HEK293 (cell line): ENCODE measurements at regions not wholly inside any gene's neighbourhood (a gene's known extent, or its start where the extent isn't known, plus 50 kb on each side); places are given as distances from the start of the nearest gene placed in this dataset.

Source experiments
- CTCF ChIA-PET: fragments of 350-600 bp; formaldehyde crosslinking; extraction: SDS; loops from one replicate; lab custom pipeline; 2021; ENCODE audit warnings: antibody characterized with exemption; lab: Yijun Ruan, JAX
- POLR2A ChIA-PET: fragments of 300-600 bp; formaldehyde crosslinking; extraction: SDS; loops from one replicate; lab custom pipeline; 2020; ENCODE audit warnings: antibody characterized with exemption, inconsistent platforms; lab: Yijun Ruan, JAX
- H3K27ac ChIP-seq: fragments of 200-500 bp; sonication (Bioruptor generic); 2 replicates; pipeline ENCODE4 v1.5.1; 2014; ENCODE audit warnings: low read depth, low read length, control low read depth, inconsistent platforms; ENCODE audit errors: extremely low read depth
- H3K36me3 ChIP-seq, 2 experiments: fragments of 200-500 bp in 1 of 2; sonication (Bioruptor generic) in 1 of 2; 1 replicate in 1 of 2; 2 replicates in 1 of 2; pipeline ENCODE4 v1.5.1; 2014 to 2017; ENCODE audit warnings: inconsistent platforms in 2 of 2, low read length in 2 of 2; ENCODE audit not compliant: control insufficient read depth in 2 of 2, insufficient read depth in 1 of 2
- H3K4me1 ChIP-seq: fragments of 200-500 bp; sonication (Bioruptor generic); 2 replicates; pipeline ENCODE4 v1.5.1; 2014; ENCODE audit warnings: mild to moderate bottlenecking, low read length, inconsistent platforms; ENCODE audit not compliant: control insufficient read depth, insufficient read depth
- H3K4me3 ChIP-seq: 2 replicates; pipeline ENCODE4 v1.5.1; 2011; ENCODE audit warnings: low read depth, mild to moderate bottlenecking, control low read depth, low read length, moderate library complexity
- H3K9me3 ChIP-seq: fragments of 200-500 bp; sonication (Bioruptor generic); 2 replicates; pipeline ENCODE4 v1.5.1; 2014; ENCODE audit warnings: low read depth, low read length, inconsistent platforms; ENCODE audit not compliant: control insufficient read depth, insufficient read depth
- GLIS2 ChIP-seq: fragments of 450-650 bp; formaldehyde crosslinking; IDR thresholded peaks from 2 replicates; pipeline ENCODE4 v1.5.1; 2016; ENCODE audit warnings: missing biosample characterization, missing genetic modification characterization
- IKZF3 ChIP-seq: fragments of 450-650 bp; IDR thresholded peaks from 2 replicates; pipeline ENCODE4 v1.5.0; 2018; ENCODE audit warnings: missing biosample characterization, mild to moderate bottlenecking, missing genetic modification characterization, moderate library complexity
- MYNN ChIP-seq: fragments of 450-650 bp; formaldehyde crosslinking; IDR thresholded peaks from 2 replicates; pipeline ENCODE4 v1.5.1; 2016; ENCODE audit warnings: missing biosample characterization, missing genetic modification characterization, borderline replicate concordance
- OVOL3 ChIP-seq: fragments of 450-650 bp; formaldehyde crosslinking; IDR thresholded peaks from 2 replicates; pipeline ENCODE4 v1.5.1; 2016; ENCODE audit warnings: missing biosample characterization, missing genetic modification characterization
- SALL2 ChIP-seq: fragments of 450-650 bp; formaldehyde crosslinking; IDR thresholded peaks from 2 replicates; pipeline ENCODE4 v1.5.0; 2017; ENCODE audit warnings: missing biosample characterization, mild to moderate bottlenecking, missing genetic modification characterization, borderline replicate concordance
- SP2 ChIP-seq: fragments of 450-650 bp; formaldehyde crosslinking; IDR thresholded peaks from 2 replicates; pipeline ENCODE4 v1.5.1; 2016; ENCODE audit warnings: missing biosample characterization, missing genetic modification characterization
- ZBTB17 ChIP-seq: fragments of 450-650 bp; formaldehyde crosslinking; IDR thresholded peaks from 2 replicates; pipeline ENCODE4 v1.5.1; 2016; ENCODE audit warnings: missing biosample characterization, missing genetic modification characterization
- ZNF2 ChIP-seq: fragments of 450-650 bp; formaldehyde crosslinking; IDR thresholded peaks from 2 replicates; pipeline ENCODE4 v1.5.1; 2016; ENCODE audit warnings: missing biosample characterization, missing genetic modification characterization
- ZNF292 ChIP-seq: fragments of 450-650 bp; formaldehyde crosslinking; IDR thresholded peaks from 2 replicates; pipeline ENCODE4 v1.5.1; 2016; ENCODE audit warnings: low read depth, missing biosample characterization, missing genetic modification characterization, borderline replicate concordance
- ZNF311 ChIP-seq: fragments of 450-650 bp; formaldehyde crosslinking; IDR thresholded peaks from 2 replicates; pipeline ENCODE4 v1.5.1; 2017; ENCODE audit warnings: missing biosample characterization, missing genetic modification characterization, borderline replicate concordance
- ZNF391 ChIP-seq: fragments of 450-650 bp; formaldehyde crosslinking; IDR thresholded peaks from 2 replicates; pipeline ENCODE4 v1.5.1; 2016; ENCODE audit warnings: low read depth, missing biosample characterization, missing genetic modification characterization, borderline replicate concordance
- ZNF404 ChIP-seq: fragments of 450-650 bp; formaldehyde crosslinking; IDR thresholded peaks from 2 replicates; pipeline ENCODE4 v1.5.1; 2017; ENCODE audit warnings: missing biosample characterization, missing genetic modification characterization
- ZNF426 ChIP-seq: fragments of 450-650 bp; formaldehyde crosslinking; IDR thresholded peaks from 2 replicates; pipeline ENCODE4 v1.5.1; 2017; ENCODE audit warnings: missing biosample characterization, missing genetic modification characterization, mild to moderate bottlenecking, inconsistent platforms, moderate library complexity
- ZNF433 ChIP-seq: fragments of 450-650 bp; formaldehyde crosslinking; IDR thresholded peaks from 2 replicates; pipeline ENCODE4 v1.5.1; 2016; ENCODE audit warnings: missing biosample characterization, missing genetic modification characterization, low read depth
- ZNF549 ChIP-seq: fragments of 450-650 bp; IDR thresholded peaks from 2 replicates; pipeline ENCODE4 v1.5.1; 2018; ENCODE audit warnings: missing biosample characterization, missing genetic modification characterization, mild to moderate bottlenecking, inconsistent platforms, moderate library complexity
- ZNF555 ChIP-seq: fragments of 450-650 bp; formaldehyde crosslinking; conservative IDR thresholded peaks from 2 replicates; pipeline ENCODE4 v1.5.1; 2017; ENCODE audit warnings: missing biosample characterization, mild to moderate bottlenecking, missing genetic modification characterization, inconsistent platforms
- ZNF626 ChIP-seq: fragments of 450-650 bp; sonication (Bioruptor Pico); formaldehyde crosslinking; IDR thresholded peaks from 2 replicates; pipeline ENCODE4 v1.5.1; 2018; ENCODE audit warnings: missing biosample characterization, missing genetic modification characterization, inconsistent platforms
- ZNF664 ChIP-seq: fragments of 450-650 bp; formaldehyde crosslinking; IDR thresholded peaks from 2 replicates; pipeline ENCODE4 v1.5.1; 2016; ENCODE audit warnings: missing biosample characterization, missing genetic modification characterization
- ZXDB ChIP-seq: fragments of 450-650 bp; formaldehyde crosslinking; IDR thresholded peaks from 2 replicates; pipeline ENCODE4 v1.5.1; 2016; ENCODE audit warnings: missing biosample characterization, missing genetic modification characterization
- TF ChIP-seq, protein P1 (sequence below): fragments of 450-650 bp; formaldehyde crosslinking; IDR thresholded peaks from 2 replicates; pipeline ENCODE4 v1.5.1; 2016; ENCODE audit warnings: missing biosample characterization, missing genetic modification characterization
- TF ChIP-seq, protein P2 (sequence below): fragments of 450-650 bp; formaldehyde crosslinking; conservative IDR thresholded peaks from 2 replicates; pipeline ENCODE4 v1.5.1; 2016; ENCODE audit warnings: low read depth, missing biosample characterization, missing genetic modification characterization
- TF ChIP-seq, protein P3 (sequence below): fragments of 450-650 bp; formaldehyde crosslinking; IDR thresholded peaks from 2 replicates; pipeline ENCODE4 v1.5.1; 2017; ENCODE audit warnings: missing biosample characterization, missing genetic modification characterization
- TF ChIP-seq, protein P4 (sequence below): fragments of 450-650 bp; formaldehyde crosslinking; IDR thresholded peaks from 2 replicates; pipeline ENCODE4 v1.5.1; 2016; ENCODE audit warnings: missing biosample characterization, missing genetic modification characterization

DNA sequence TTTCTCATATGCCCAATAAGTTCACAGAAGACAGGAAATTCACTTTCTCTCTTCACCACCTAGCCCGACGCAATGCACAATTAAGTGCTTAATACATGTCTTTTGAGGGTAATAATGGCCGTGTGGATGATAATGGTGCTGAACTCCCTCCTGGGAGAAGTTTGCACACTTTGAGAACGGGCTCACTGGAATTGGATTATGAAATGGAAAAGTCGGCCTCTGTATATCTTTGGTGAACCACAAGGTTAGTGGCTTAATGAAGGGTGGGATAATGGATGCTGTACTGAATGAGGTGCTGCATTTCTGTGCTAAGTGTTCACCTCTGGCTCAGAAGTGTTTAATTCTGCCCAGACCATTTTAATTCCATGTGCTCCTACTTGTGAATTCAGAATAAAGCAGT lies 207.5 kb downstream of the IRX2 start:
- POLR2A ChIA-PET = no interaction called here
- Histone ChIP-seq H3K36me3 (no peaks in the 10 kb centered on the region), H3K9me3 (no peaks in the 10 kb centered on the region), H3K4me1 (no peaks in the 10 kb centered on the region), H3K27ac (no peak overlapping the region), H3K4me3 (no peak overlapping the region)
- CTCF ChIA-PET = no interaction called here
- TF ChIP-seq ZNF311 (tag by site-specific recombination) = no peak
- no peak for TF ChIP-seq MYNN (tag by site-specific recombination)
- TF ChIP-seq IKZF3 (tag by site-specific recombination) = no peak
- TF ChIP-seq ZNF2 = no peak
- TF ChIP-seq, protein P1, sequence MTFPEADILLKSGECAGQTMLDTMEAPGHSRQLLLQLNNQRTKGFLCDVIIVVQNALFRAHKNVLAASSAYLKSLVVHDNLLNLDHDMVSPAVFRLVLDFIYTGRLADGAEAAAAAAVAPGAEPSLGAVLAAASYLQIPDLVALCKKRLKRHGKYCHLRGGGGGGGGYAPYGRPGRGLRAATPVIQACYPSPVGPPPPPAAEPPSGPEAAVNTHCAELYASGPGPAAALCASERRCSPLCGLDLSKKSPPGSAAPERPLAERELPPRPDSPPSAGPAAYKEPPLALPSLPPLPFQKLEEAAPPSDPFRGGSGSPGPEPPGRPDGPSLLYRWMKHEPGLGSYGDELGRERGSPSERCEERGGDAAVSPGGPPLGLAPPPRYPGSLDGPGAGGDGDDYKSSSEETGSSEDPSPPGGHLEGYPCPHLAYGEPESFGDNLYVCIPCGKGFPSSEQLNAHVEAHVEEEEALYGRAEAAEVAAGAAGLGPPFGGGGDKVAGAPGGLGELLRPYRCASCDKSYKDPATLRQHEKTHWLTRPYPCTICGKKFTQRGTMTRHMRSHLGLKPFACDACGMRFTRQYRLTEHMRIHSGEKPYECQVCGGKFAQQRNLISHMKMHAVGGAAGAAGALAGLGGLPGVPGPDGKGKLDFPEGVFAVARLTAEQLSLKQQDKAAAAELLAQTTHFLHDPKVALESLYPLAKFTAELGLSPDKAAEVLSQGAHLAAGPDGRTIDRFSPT (tag by site-specific recombination) = no peak
- TF ChIP-seq, protein P2, sequence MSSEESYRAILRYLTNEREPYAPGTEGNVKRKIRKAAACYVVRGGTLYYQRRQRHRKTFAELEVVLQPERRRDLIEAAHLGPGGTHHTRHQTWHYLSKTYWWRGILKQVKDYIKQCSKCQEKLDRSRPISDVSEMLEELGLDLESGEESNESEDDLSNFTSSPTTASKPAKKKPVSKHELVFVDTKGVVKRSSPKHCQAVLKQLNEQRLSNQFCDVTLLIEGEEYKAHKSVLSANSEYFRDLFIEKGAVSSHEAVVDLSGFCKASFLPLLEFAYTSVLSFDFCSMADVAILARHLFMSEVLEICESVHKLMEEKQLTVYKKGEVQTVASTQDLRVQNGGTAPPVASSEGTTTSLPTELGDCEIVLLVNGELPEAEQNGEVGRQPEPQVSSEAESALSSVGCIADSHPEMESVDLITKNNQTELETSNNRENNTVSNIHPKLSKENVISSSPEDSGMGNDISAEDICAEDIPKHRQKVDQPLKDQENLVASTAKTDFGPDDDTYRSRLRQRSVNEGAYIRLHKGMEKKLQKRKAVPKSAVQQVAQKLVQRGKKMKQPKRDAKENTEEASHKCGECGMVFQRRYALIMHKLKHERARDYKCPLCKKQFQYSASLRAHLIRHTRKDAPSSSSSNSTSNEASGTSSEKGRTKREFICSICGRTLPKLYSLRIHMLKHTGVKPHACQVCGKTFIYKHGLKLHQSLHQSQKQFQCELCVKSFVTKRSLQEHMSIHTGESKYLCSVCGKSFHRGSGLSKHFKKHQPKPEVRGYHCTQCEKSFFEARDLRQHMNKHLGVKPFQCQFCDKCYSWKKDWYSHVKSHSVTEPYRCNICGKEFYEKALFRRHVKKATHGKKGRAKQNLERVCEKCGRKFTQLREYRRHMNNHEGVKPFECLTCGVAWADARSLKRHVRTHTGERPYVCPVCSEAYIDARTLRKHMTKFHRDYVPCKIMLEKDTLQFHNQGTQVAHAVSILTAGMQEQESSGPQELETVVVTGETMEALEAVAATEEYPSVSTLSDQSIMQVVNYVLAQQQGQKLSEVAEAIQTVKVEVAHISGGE (tag by site-specific recombination) = no peak
- no peak for TF ChIP-seq OVOL3 (tag by site-specific recombination)
- TF ChIP-seq ZNF426 (tag by site-specific recombination) = no peak
- no peak for TF ChIP-seq ZNF555 (tag by site-specific recombination)

DNA sequence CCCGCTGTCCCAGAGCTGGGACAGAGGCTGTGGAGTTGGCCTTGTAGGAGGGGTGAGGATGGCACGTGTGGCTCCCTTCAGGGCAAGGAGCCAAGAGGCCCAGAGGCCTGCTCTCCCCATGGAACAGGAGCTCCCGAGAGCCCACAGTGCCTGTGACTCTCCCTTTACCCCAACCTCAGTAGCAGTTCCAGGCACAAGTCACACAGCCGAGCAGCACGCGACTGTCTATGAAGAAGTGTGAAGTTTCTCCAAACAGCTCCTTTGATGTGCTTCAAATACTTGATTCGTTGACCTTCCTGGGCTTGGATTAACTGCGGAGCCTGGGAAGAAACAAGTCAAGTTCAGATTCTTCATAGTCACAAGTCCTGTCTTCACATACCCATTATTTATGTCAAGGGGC lies 208.7 kb downstream of the IRX2 start:
- ChIA-PET CTCF (no interaction called here), POLR2A (no interaction called here)
- TF ChIP-seq ZBTB17 (tag by site-specific recombination) (no peak), SP2 (tag by site-specific recombination) (no peak), ZNF404 (tag by site-specific recombination) (no peak), ZNF664 (no peak), ZNF626 (tag by site-specific recombination) (no peak), ZNF292 (no peak), ZNF433 (tag by site-specific recombination) (no peak), ZNF391 (tag by site-specific recombination) (no peak), GLIS2 (tag by site-specific recombination) (no peak), ZXDB (no peak), ZNF549 (tag by site-specific recombination) (no peak), SALL2 (tag by site-specific recombination) (no peak)
- TF ChIP-seq, protein P3, sequence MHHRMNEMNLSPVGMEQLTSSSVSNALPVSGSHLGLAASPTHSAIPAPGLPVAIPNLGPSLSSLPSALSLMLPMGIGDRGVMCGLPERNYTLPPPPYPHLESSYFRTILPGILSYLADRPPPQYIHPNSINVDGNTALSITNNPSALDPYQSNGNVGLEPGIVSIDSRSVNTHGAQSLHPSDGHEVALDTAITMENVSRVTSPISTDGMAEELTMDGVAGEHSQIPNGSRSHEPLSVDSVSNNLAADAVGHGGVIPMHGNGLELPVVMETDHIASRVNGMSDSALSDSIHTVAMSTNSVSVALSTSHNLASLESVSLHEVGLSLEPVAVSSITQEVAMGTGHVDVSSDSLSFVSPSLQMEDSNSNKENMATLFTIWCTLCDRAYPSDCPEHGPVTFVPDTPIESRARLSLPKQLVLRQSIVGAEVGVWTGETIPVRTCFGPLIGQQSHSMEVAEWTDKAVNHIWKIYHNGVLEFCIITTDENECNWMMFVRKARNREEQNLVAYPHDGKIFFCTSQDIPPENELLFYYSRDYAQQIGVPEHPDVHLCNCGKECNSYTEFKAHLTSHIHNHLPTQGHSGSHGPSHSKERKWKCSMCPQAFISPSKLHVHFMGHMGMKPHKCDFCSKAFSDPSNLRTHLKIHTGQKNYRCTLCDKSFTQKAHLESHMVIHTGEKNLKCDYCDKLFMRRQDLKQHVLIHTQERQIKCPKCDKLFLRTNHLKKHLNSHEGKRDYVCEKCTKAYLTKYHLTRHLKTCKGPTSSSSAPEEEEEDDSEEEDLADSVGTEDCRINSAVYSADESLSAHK (tag by site-specific recombination) = no peak
- TF ChIP-seq, protein P4, sequence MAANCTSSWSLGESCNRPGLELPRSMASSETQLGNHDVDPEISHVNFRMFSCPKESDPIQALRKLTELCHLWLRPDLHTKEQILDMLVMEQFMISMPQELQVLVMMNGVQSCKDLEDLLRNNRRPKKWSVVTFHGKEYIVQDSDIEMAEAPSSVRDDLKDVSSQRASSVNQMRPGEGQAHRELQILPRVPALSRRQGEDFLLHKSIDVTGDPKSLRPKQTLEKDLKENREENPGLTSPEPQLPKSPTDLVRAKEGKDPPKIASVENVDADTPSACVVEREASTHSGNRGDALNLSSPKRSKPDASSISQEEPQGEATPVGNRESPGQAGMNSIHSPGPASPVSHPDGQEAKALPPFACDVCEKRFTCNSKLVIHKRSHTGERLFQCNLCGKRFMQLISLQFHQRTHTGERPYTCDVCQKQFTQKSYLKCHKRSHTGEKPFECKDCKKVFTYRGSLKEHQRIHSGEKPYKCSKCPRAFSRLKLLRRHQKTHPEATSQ (tag by site-specific recombination) = no peak
- Histone ChIP-seq H3K36me3 (no peaks in the 10 kb centered on the region), H3K9me3 (no peaks in the 10 kb centered on the region), H3K4me1 (no peaks in the 10 kb centered on the region), H3K4me3 (no peak overlapping the region), H3K27ac (no peak overlapping the region)
